Ishikawa (cell line): ENCODE measurements at regions not wholly inside any gene's neighbourhood (a gene's known extent, or its start where the extent isn't known, plus 50 kb on each side); places are given as distances from the start of the nearest gene placed in this dataset.

Experiments used
- CEBPB ChIP-seq: IDR thresholded peaks from 2 replicates; pipeline ENCODE4 v1.6.1; 2012
- CREB1 ChIP-seq: IDR thresholded peaks from 2 replicates; pipeline ENCODE4 v1.6.1; 2012; ENCODE audit warnings: low read depth
- EGR1 ChIP-seq: IDR thresholded peaks from 2 replicates; pipeline ENCODE4 v1.6.1; 2012
- EP300 ChIP-seq: IDR thresholded peaks from 2 replicates; pipeline ENCODE4 v1.6.1; 2012; ENCODE audit warnings: borderline replicate concordance
- FOXM1 ChIP-seq: IDR thresholded peaks from 2 replicates; pipeline ENCODE4 v1.6.1; 2012; ENCODE audit warnings: low read depth, borderline replicate concordance
- MAX ChIP-seq: IDR thresholded peaks from 2 replicates; pipeline ENCODE4 v1.6.1; 2012
- NFIC ChIP-seq: IDR thresholded peaks from 2 replicates; pipeline ENCODE4 v1.6.1; 2012
- RAD21 ChIP-seq: IDR thresholded peaks from 2 replicates; pipeline ENCODE4 v1.6.1; 2012; ENCODE audit warnings: low read depth
- TAF1 ChIP-seq: IDR thresholded peaks from 2 replicates; pipeline ENCODE4 v1.6.1; 2012; ENCODE audit warnings: low read depth, mild to moderate bottlenecking
- TCF12 ChIP-seq: IDR thresholded peaks from 2 replicates; pipeline ENCODE4 v1.6.1; 2012; ENCODE audit warnings: low read depth
- TEAD4 ChIP-seq: IDR thresholded peaks from 2 replicates; pipeline ENCODE4 v1.6.1; 2012
- USF1 ChIP-seq: IDR thresholded peaks from 2 replicates; pipeline ENCODE4 v1.6.1; 2012
- YY1 ChIP-seq: IDR thresholded peaks from 2 replicates; pipeline ENCODE4 v1.6.1; 2012; ENCODE audit warnings: low read depth
- ZBTB7A ChIP-seq: IDR thresholded peaks from 2 replicates; pipeline ENCODE4 v1.6.1; 2012; ENCODE audit warnings: low read depth
- TF ChIP-seq, protein P1 (sequence below): IDR thresholded peaks from 2 replicates; pipeline ENCODE4 v1.6.1; 2012; ENCODE audit warnings: low read depth, mild to moderate bottlenecking

DNA sequence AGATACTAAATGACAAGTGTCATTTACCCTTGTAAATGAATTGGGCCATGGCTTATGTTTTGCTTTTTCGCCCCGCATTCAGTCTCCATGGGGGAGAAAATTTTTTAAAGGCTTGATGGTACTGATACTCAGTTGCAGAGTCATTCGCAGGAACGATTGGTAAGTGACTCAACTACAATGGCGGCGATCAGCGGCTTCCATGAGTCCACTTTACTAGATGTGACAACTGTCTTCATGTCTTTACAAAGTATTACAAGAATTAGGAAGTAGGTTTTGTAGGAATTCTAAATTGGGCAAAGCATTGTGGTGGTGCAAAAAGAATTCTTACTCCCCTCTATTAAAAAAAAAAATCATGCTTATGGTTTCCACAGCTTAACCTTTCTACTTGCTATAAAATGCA, 108.8 kb upstream of the ZEB1 start:
- TF ChIP-seq YY1 (no peak), TAF1 (no peak), EGR1 (no peak), RAD21 (no peak), FOXM1 (no peak), EP300 (no peak), NFIC (no peak), TCF12 (no peak), CEBPB (no peak), MAX (no peak)

- TF ChIP-seq CEBPB (no peak), FOXM1 (no peak), NFIC (no peak), CREB1 (no peak), MAX (no peak), EP300 (no peak), EGR1 (no peak), TEAD4 (no peak), ZBTB7A (no peak), USF1 (no peak), YY1 (no peak), TCF12 (no peak), RAD21 (no peak), TAF1 (no peak)
- TF ChIP-seq, protein P1, sequence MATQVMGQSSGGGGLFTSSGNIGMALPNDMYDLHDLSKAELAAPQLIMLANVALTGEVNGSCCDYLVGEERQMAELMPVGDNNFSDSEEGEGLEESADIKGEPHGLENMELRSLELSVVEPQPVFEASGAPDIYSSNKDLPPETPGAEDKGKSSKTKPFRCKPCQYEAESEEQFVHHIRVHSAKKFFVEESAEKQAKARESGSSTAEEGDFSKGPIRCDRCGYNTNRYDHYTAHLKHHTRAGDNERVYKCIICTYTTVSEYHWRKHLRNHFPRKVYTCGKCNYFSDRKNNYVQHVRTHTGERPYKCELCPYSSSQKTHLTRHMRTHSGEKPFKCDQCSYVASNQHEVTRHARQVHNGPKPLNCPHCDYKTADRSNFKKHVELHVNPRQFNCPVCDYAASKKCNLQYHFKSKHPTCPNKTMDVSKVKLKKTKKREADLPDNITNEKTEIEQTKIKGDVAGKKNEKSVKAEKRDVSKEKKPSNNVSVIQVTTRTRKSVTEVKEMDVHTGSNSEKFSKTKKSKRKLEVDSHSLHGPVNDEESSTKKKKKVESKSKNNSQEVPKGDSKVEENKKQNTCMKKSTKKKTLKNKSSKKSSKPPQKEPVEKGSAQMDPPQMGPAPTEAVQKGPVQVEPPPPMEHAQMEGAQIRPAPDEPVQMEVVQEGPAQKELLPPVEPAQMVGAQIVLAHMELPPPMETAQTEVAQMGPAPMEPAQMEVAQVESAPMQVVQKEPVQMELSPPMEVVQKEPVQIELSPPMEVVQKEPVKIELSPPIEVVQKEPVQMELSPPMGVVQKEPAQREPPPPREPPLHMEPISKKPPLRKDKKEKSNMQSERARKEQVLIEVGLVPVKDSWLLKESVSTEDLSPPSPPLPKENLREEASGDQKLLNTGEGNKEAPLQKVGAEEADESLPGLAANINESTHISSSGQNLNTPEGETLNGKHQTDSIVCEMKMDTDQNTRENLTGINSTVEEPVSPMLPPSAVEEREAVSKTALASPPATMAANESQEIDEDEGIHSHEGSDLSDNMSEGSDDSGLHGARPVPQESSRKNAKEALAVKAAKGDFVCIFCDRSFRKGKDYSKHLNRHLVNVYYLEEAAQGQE, result no peak
Measured at GRCh38 chr10:31213959-31214358, 105.1 kb upstream of the ZEB1 start.

GRCh38 chr10:31215052-31215451, 104.0 kb upstream of the ZEB1 start:
- TF ChIP-seq TEAD4, result no peak
- no peak for TF ChIP-seq EP300
- no peak for TF ChIP-seq RAD21
- TF ChIP-seq ZBTB7A, result no peak
- no peak for TF ChIP-seq NFIC
- TF ChIP-seq MAX, result no peak
- TF ChIP-seq CREB1, result no peak
- TF ChIP-seq USF1, result no peak
- no peak for TF ChIP-seq CEBPB

- TF ChIP-seq TCF12 (no peak), TEAD4 (no peak), FOXM1 (no peak), MAX (no peak), EP300 (no peak), TAF1 (no peak)
Measured at GRCh38 chr10:31219306-31219705, 99.7 kb upstream of the ZEB1 start.

DNA sequence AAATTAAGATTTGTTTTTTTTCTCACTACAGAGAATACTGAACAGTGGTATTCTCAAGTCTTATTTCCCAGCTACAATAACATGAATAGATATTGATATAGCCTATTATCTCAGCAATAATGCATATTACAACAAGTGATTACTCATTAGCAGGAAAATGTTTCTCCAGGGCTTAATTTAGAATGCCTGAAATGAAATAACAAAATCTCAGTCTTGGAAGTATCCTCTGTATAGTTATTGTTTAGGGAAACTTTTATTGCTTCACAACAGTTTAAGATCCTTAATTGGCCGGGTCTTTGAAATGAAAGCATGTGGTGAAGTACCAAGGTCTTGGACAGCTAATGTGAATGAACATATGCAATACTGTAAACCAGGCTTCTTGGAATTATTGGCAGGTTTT, 79.1 kb upstream of the ZEB1 start:
- TF ChIP-seq, protein P1, result no peak
- TF ChIP-seq YY1 (no peak), FOXM1 (no peak), USF1 (no peak), EP300 (no peak)

DNA sequence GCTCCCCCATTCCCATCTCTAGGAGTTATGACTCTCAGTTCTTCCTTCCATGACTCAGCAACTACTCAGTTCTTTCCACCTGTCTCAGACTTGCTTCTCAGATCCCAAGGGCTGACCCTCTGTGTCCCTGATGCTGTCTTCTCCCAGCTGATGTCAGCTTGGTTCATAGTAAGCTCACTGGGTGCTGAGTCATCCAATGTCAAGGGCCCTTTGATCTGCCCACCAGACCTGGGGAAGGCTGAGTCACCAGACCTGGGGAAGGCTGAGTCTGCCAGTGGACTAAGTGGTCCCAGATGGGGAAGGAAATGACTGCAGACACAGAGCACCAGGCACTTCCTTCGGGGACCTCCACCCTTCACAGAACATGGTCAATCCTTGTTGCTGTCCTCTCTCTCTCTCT, 76.1 kb upstream of the ZEB1 start:
- TF ChIP-seq TAF1 (no peak), USF1 (no peak), CEBPB (no peak), ZBTB7A (no peak), RAD21 (no peak), TEAD4 (no peak), YY1 (no peak), TCF12 (no peak), EP300 (no peak), CREB1 (no peak)
- TF ChIP-seq, protein P1, result no peak
